CD4-positive, alpha-beta memory T cell (primary cell): ENCODE measurements at regions not wholly inside any gene's neighbourhood (a gene's known extent, or its start where the extent isn't known, plus 50 kb on each side); places are given as distances from the start of the nearest gene placed in this dataset.
"Not testable (repeated sequence)": the region's sequence is repeated elsewhere in the genome, so short reads cannot be mapped to it uniquely, and the experiment has no call there.

Experiments used
- CTCF ChIA-PET: fragments of 350-600 bp; sonication (Branson Sonifier 250); formaldehyde crosslinking; loops from one replicate; lab custom pipeline; 2021; ENCODE audit warnings: inconsistent platforms; ENCODE audit not compliant: partially characterized antibody; lab: Charles Lee
- POLR2A ChIA-PET: fragments of 350-600 bp; sonication (Branson Sonifier 250); formaldehyde crosslinking; loops from one replicate; lab custom pipeline; 2021; ENCODE audit not compliant: partially characterized antibody; lab: Charles Lee
- DNase-seq, 5 donors: peaks; one replicate each; pipeline versions ENCODE4 v3.0.0 to v3.0.0-alpha.2; 2020 to 2022; ENCODE audit warnings: mixed read lengths in 1 of 5
- H3K27ac ChIP-seq: one replicate; pipeline ENCODE4 v1.7.0; 2013; ENCODE audit warnings: low read depth, low read length
- H3K27me3 ChIP-seq: 2 replicates; pipeline ENCODE4 v1.7.0; 2013; ENCODE audit warnings: mild to moderate bottlenecking, low read length, moderate library complexity; ENCODE audit not compliant: insufficient read depth
- H3K36me3 ChIP-seq: 2 replicates; pipeline ENCODE4 v1.7.0; 2013; ENCODE audit warnings: mild to moderate bottlenecking, low read length, moderate library complexity; ENCODE audit not compliant: insufficient read depth
- H3K4me1 ChIP-seq: 2 replicates; pipeline ENCODE4 v1.7.0; 2013; ENCODE audit warnings: mild to moderate bottlenecking, low read length, moderate library complexity; ENCODE audit not compliant: insufficient read depth
- H3K4me3 ChIP-seq, 2 donors: one replicate each; pipeline ENCODE4 v1.7.0; 2013; ENCODE audit warnings: low read length in 2 of 2, mild to moderate bottlenecking in 1 of 2
- H3K9me3 ChIP-seq, 2 donors: one replicate each; pipeline ENCODE4 v1.7.0; 2013; ENCODE audit warnings: low read length in 2 of 2, control low read depth in 1 of 2; ENCODE audit not compliant: control insufficient read depth in 1 of 2
- H3K27ac Mint-ChIP-seq, 7 donors: one replicate each; pipeline ENCODE4 v1.8.0; 2020 to 2021; ENCODE audit warnings: mixed read lengths in 7 of 7, mild to moderate bottlenecking in 6 of 7, inconsistent platforms in 3 of 7, moderate library complexity in 3 of 7
- H3K27me3 Mint-ChIP-seq, 2 donors: one replicate each; pipeline ENCODE4 v1.8.0; 2020 to 2021; ENCODE audit warnings: mixed read lengths in 2 of 2
- H3K36me3 Mint-ChIP-seq, 2 donors: one replicate each; pipeline ENCODE4 v1.8.0; 2020 to 2021; ENCODE audit warnings: mixed read lengths in 2 of 2, inconsistent platforms in 1 of 2, mild to moderate bottlenecking in 1 of 2
- H3K4me1 Mint-ChIP-seq, 4 donors: one replicate each; pipeline ENCODE4 v1.8.0; 2020 to 2021; ENCODE audit warnings: mixed read lengths in 4 of 4, mild to moderate bottlenecking in 1 of 4
- H3K4me3 Mint-ChIP-seq, 8 donors: one replicate each; pipeline ENCODE4 v1.8.0; 2020 to 2021; ENCODE audit warnings: mixed read lengths in 8 of 8, mild to moderate bottlenecking in 7 of 8, moderate library complexity in 6 of 8, inconsistent platforms in 3 of 8
- H3K9me3 Mint-ChIP-seq, 8 donors: one replicate each; pipeline ENCODE4 v1.8.0; 2020 to 2021; ENCODE audit warnings: mixed read lengths in 8 of 8, mild to moderate bottlenecking in 5 of 8, inconsistent platforms in 3 of 8, moderate library complexity in 1 of 8
- intact Hi-C: fragments of 100-400 bp; cut with micrococcal nuclease; formaldehyde crosslinking; loops from one replicate; pipeline ENCODE4 v1.15.1; 2023

GRCh38 chr22:11360632-11361031 is 4167.4 kb upstream of the OR11H1 start:
- ChIA-PET POLR2A (no interaction called here), CTCF (no interaction called here)
- H3K4me1 Mint-ChIP-seq: no peaks in the 10 kb centered on the region
- Histone ChIP-seq H3K36me3 (no peaks in the 10 kb centered on the region), H3K4me3 (no peak overlapping the region), H3K9me3 (peaks cover 0 to 3% of the 10 kb centered on the region in 2 donors), H3K27me3 (no peaks in the 10 kb centered on the region), H3K27ac (no peak overlapping the region), H3K4me1 (no peaks in the 10 kb centered on the region)
- no peaks in the 10 kb centered on the region for H3K27me3 Mint-ChIP-seq
- no peak for DNase-seq
- peaks cover 6 to 59% (median 44%) of the 10 kb centered on the region in 8 donors for H3K9me3 Mint-ChIP-seq
- H3K36me3 Mint-ChIP-seq: peaks cover 2 to 9% of the 10 kb centered on the region in 2 donors
- no peak overlapping the region for H3K4me3 Mint-ChIP-seq
- H3K27ac Mint-ChIP-seq: no peak overlapping the region
- intact Hi-C loops: no loop called here

- H3K36me3 Mint-ChIP-seq, intact Hi-C loops, H3K4me1 Mint-ChIP-seq, DNase-seq, CTCF ChIA-PET, H3K4me1 ChIP-seq, H3K9me3 ChIP-seq, H3K27me3 Mint-ChIP-seq, POLR2A ChIA-PET, H3K4me3 ChIP-seq, H3K36me3 ChIP-seq, H3K4me3 Mint-ChIP-seq, H3K27me3 ChIP-seq, H3K27ac ChIP-seq: not testable (repeated sequence)
- Mint-ChIP-seq H3K9me3 (peaks cover 5 to 64% (median 47%) of the 10 kb centered on the region in 8 donors), H3K27ac (peak overlapping the region in 1 of 7 donors; percentile 1)
Observed at GRCh38 chr22:11361496-11361895, 4166.5 kb upstream of the OR11H1 start.

- intact Hi-C loops, H3K27ac Mint-ChIP-seq, H3K27me3 Mint-ChIP-seq, H3K4me1 Mint-ChIP-seq, H3K4me1 ChIP-seq, H3K36me3 Mint-ChIP-seq, H3K27me3 ChIP-seq, H3K9me3 ChIP-seq, CTCF ChIA-PET, H3K27ac ChIP-seq, POLR2A ChIA-PET, H3K4me3 Mint-ChIP-seq, H3K4me3 ChIP-seq, H3K36me3 ChIP-seq: not testable (repeated sequence)
- H3K9me3 Mint-ChIP-seq: peaks cover 0 to 49% (median 33%) of the 10 kb centered on the region in 8 donors
- peak in 2 of 5 donors; percentile 5 to 27 for DNase-seq
Observed at GRCh38 chr22:11369612-11370307, 4158.2 kb upstream of the OR11H1 start.

- POLR2A ChIA-PET, intact Hi-C loops, H3K9me3 ChIP-seq, H3K4me3 Mint-ChIP-seq, H3K27ac Mint-ChIP-seq, H3K4me3 ChIP-seq, H3K27me3 ChIP-seq, H3K27me3 Mint-ChIP-seq, H3K4me1 ChIP-seq, DNase-seq, CTCF ChIA-PET, H3K36me3 Mint-ChIP-seq, H3K36me3 ChIP-seq, H3K4me1 Mint-ChIP-seq, H3K27ac ChIP-seq: not testable (repeated sequence)
- peaks cover 0 to 51% (median 35%) of the 10 kb centered on the region in 8 donors for H3K9me3 Mint-ChIP-seq
Observed at GRCh38 chr22:11370311-11370710, 4157.7 kb upstream of the OR11H1 start.
